ENCODE measurements at regions not wholly inside any gene's neighbourhood (a gene's known extent, or its start where the extent isn't known, plus 50 kb on each side); places are given as distances from the start of the nearest gene placed in this dataset.

DNA sequence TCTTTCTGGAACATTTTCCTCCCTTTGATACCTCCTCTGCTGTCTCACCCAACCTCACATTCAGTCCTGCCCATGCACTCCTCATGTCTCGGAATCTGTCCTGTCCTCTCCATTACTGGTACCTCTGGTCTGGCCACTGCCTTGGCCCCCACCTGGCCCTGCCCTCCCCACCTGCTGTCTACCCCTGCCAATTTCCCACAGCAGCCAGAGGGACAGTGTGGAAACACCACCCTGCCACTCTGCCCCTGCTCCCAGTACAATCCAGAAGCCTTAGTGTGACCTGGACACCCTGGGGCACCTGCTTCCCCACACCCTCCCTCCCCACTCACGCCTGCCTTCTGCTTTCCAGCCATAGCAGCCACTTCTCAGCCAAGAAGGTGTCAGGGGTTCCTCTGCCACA is 534.4 kb downstream of the MATN1 start:
- no peak for TF ChIP-seq POLR2A (IDR thresholded peaks at IDR 0.05; ENCODE audit: low read depth, low read length)
- no peak for TF ChIP-seq POLR2AphosphoS5 (IDR thresholded peaks at IDR 0.05; ENCODE audit: low read depth, low read length)
- no peak for TF ChIP-seq SPI1 (IDR thresholded peaks at IDR 0.05; ENCODE audit: low read depth, low read length)
- no peak for TF ChIP-seq TAF1 (IDR thresholded peaks at IDR 0.05; ENCODE audit: low read depth, low read length)
- no peak for TF ChIP-seq PAX5 (IDR thresholded peaks at IDR 0.05; ENCODE audit: insufficient read depth, low read length, severe bottlenecking)
